Ishikawa (cell line): ENCODE measurements at regions not wholly inside any gene's neighbourhood (a gene's known extent, or its start where the extent isn't known, plus 50 kb on each side); places are given as distances from the start of the nearest gene placed in this dataset.

Experiments used
- EP300 ChIP-seq: IDR thresholded peaks from 2 replicates; pipeline ENCODE4 v1.6.1; 2012; ENCODE audit warnings: borderline replicate concordance
- FOXM1 ChIP-seq: IDR thresholded peaks from 2 replicates; pipeline ENCODE4 v1.6.1; 2012; ENCODE audit warnings: low read depth, borderline replicate concordance
- TEAD4 ChIP-seq: IDR thresholded peaks from 2 replicates; pipeline ENCODE4 v1.6.1; 2012
- TF ChIP-seq, protein P1 (sequence below): IDR thresholded peaks from 2 replicates; pipeline ENCODE4 v1.6.1; 2012; ENCODE audit warnings: low read depth, mild to moderate bottlenecking

DNA sequence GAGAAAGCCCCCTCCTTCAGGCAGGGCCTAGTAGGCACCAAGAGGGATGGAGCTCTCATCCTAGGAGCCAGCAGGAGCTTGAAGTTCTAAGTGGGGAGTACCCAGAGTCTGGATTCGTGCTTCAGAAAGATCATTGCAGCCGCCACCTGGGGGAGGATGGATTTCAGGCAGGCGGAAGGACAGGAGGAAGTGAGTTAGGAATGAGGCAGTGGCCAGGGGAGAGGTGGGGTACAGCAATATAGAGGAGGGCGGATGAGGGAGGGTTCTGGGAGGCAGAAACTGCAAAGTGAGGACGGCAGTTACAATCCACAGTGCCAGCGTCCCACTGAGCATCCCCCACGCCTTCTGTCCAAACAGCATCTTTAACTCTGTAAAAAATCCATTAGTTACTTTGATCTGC is 65.2 kb upstream of the LINGO1 start:
- TF ChIP-seq, protein P1, sequence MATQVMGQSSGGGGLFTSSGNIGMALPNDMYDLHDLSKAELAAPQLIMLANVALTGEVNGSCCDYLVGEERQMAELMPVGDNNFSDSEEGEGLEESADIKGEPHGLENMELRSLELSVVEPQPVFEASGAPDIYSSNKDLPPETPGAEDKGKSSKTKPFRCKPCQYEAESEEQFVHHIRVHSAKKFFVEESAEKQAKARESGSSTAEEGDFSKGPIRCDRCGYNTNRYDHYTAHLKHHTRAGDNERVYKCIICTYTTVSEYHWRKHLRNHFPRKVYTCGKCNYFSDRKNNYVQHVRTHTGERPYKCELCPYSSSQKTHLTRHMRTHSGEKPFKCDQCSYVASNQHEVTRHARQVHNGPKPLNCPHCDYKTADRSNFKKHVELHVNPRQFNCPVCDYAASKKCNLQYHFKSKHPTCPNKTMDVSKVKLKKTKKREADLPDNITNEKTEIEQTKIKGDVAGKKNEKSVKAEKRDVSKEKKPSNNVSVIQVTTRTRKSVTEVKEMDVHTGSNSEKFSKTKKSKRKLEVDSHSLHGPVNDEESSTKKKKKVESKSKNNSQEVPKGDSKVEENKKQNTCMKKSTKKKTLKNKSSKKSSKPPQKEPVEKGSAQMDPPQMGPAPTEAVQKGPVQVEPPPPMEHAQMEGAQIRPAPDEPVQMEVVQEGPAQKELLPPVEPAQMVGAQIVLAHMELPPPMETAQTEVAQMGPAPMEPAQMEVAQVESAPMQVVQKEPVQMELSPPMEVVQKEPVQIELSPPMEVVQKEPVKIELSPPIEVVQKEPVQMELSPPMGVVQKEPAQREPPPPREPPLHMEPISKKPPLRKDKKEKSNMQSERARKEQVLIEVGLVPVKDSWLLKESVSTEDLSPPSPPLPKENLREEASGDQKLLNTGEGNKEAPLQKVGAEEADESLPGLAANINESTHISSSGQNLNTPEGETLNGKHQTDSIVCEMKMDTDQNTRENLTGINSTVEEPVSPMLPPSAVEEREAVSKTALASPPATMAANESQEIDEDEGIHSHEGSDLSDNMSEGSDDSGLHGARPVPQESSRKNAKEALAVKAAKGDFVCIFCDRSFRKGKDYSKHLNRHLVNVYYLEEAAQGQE: no peak
- TF ChIP-seq EP300: no peak
- TF ChIP-seq TEAD4: no peak
- no peak for TF ChIP-seq FOXM1
